GM12875 (cell line): ENCODE measurements at regions not wholly inside any gene's neighbourhood (a gene's known extent, or its start where the extent isn't known, plus 50 kb on each side); places are given as distances from the start of the nearest gene placed in this dataset.

Experiments used
- H3K4me3 ChIP-seq: one replicate; pipeline ENCODE4 v1.5.1; 2011; ENCODE audit warnings: low read depth, low read length, control low read depth
- CTCF ChIP-seq: IDR thresholded peaks from 2 replicates; pipeline ENCODE4 v1.5.1; 2011; ENCODE audit warnings: low read depth, mild to moderate bottlenecking, control low read depth, inconsistent platforms, low read length, moderate library complexity, borderline replicate concordance; ENCODE audit not compliant: insufficient read depth

GRCh38 chr5:2172471-2172870 is 289.7 kb upstream of the IRX4 start:
- no peak overlapping the region for H3K4me3 ChIP-seq
- TF ChIP-seq CTCF: no peak

- TF ChIP-seq CTCF: no peak
- no peak overlapping the region for H3K4me3 ChIP-seq
Measured at GRCh38 chr5:2170761-2171160, 288.0 kb upstream of the IRX4 start.

- TF ChIP-seq CTCF: no peak
- H3K4me3 ChIP-seq: no peak overlapping the region
Measured at GRCh38 chr5:2169850-2170760, 287.4 kb upstream of the IRX4 start.

GRCh38 chr5:2169430-2169808 is 286.7 kb upstream of the IRX4 start:
- no peak for TF ChIP-seq CTCF
- no peak overlapping the region for H3K4me3 ChIP-seq

- H3K4me3 ChIP-seq: no peak overlapping the region
- TF ChIP-seq CTCF: no peak
Measured at GRCh38 chr5:2168601-2169429, 286.1 kb upstream of the IRX4 start.

- H3K4me3 ChIP-seq: no peak overlapping the region
- TF ChIP-seq CTCF: no peak
Measured at GRCh38 chr5:2167671-2168070, 284.9 kb upstream of the IRX4 start.
